OCI-LY1 (cell line): ENCODE measurements at regions not wholly inside any gene's neighbourhood (a gene's known extent, or its start where the extent isn't known, plus 50 kb on each side); places are given as distances from the start of the nearest gene placed in this dataset.

Experiments
- H2AFZ ChIP-seq: fragments of 200-600 bp; sonication (generic), shearing (Covaris generic); 2 replicates; pipeline ENCODE4 v1.6.0; 2014; ENCODE audit warnings: antibody characterized with exemption, mild to moderate bottlenecking, low read length
- H3F3A ChIP-seq: fragments of 200-600 bp; sonication (generic), shearing (Covaris generic); 2 replicates; pipeline ENCODE4 v1.6.0; 2014; ENCODE audit warnings: mild to moderate bottlenecking, antibody characterized with exemption, low read length, moderate library complexity; ENCODE audit not compliant: insufficient read depth
- H3K27ac ChIP-seq: fragments of 200-600 bp; sonication (generic); 2 replicates; pipeline ENCODE4 v1.5.1; 2014; ENCODE audit warnings: low read length, mixed run types, mild to moderate bottlenecking, low read depth; ENCODE audit not compliant: poor library complexity, severe bottlenecking
- H3K27me3 ChIP-seq: fragments of 200-600 bp; sonication (generic); 2 replicates; pipeline ENCODE4 v1.6.0; 2014; ENCODE audit warnings: antibody characterized with exemption, mild to moderate bottlenecking, low read length, moderate library complexity; ENCODE audit not compliant: insufficient read depth
- H3K36me3 ChIP-seq: fragments of 200-600 bp; sonication (generic); 2 replicates; pipeline ENCODE4 v1.6.1; 2014; ENCODE audit warnings: mild to moderate bottlenecking, antibody characterized with exemption, low read length, moderate library complexity, mixed read lengths; ENCODE audit not compliant: insufficient read depth
- H3K4me1 ChIP-seq: fragments of 200-600 bp; sonication (generic); 2 replicates; pipeline ENCODE4 v1.5.1; 2014; ENCODE audit warnings: mild to moderate bottlenecking, low read length, moderate library complexity; ENCODE audit not compliant: insufficient read depth, severe bottlenecking
- H3K4me2 ChIP-seq: fragments of 200-600 bp; sonication (generic), shearing (Covaris generic); 2 replicates; pipeline ENCODE4 v1.6.1; 2014; ENCODE audit warnings: low read length
- H3K4me3 ChIP-seq: fragments of 200-600 bp; sonication (generic); 2 replicates; pipeline ENCODE4 v1.5.1; 2014; ENCODE audit warnings: low read length, low read depth, mild to moderate bottlenecking, mixed read lengths; ENCODE audit not compliant: poor library complexity, severe bottlenecking
- H3K79me2 ChIP-seq: fragments of 200-600 bp; shearing (Covaris generic); 2 replicates; pipeline ENCODE4 v1.6.1; 2016; ENCODE audit warnings: mixed run types, low read length, mixed read lengths; ENCODE audit not compliant: insufficient read depth
- H3K9ac ChIP-seq: fragments of 200-600 bp; sonication (generic), shearing (Covaris generic); 2 replicates; pipeline ENCODE4 v1.6.1; 2014; ENCODE audit warnings: mild to moderate bottlenecking, low read length, mixed read lengths
- H3K9me2 ChIP-seq: fragments of 200-600 bp; sonication (generic), shearing (Covaris generic); 2 replicates; pipeline ENCODE4 v1.6.1; 2014; ENCODE audit warnings: low read depth, mild to moderate bottlenecking, low read length, mixed read lengths
- H3K9me3 ChIP-seq: fragments of 200-600 bp; shearing (Covaris generic); 2 replicates; pipeline ENCODE4 v1.6.1; 2014; ENCODE audit warnings: low read length, mixed read lengths
- H4K20me1 ChIP-seq: fragments of 200-600 bp; sonication (generic), shearing (Covaris generic); 2 replicates; pipeline ENCODE4 v1.6.0; 2016; ENCODE audit warnings: mild to moderate bottlenecking, low read length; ENCODE audit not compliant: insufficient read depth
- EZH2 ChIP-seq: fragments of 200-600 bp; sonication (generic), shearing (Covaris generic); IDR thresholded peaks from 2 replicates; pipeline ENCODE4 v1.8.0; 2017; ENCODE audit warnings: borderline replicate concordance, mixed run types, mild to moderate bottlenecking, antibody characterized with exemption, low read length, moderate library complexity, mixed read lengths
- TF ChIP-seq, protein P1 (sequence below): fragments of 200-600 bp; sonication (generic), shearing (Covaris generic); IDR thresholded peaks from 2 replicates; pipeline ENCODE4 v1.5.1; 2017; ENCODE audit warnings: mild to moderate bottlenecking, antibody characterized with exemption, low read length, moderate library complexity, mixed read lengths

DNA sequence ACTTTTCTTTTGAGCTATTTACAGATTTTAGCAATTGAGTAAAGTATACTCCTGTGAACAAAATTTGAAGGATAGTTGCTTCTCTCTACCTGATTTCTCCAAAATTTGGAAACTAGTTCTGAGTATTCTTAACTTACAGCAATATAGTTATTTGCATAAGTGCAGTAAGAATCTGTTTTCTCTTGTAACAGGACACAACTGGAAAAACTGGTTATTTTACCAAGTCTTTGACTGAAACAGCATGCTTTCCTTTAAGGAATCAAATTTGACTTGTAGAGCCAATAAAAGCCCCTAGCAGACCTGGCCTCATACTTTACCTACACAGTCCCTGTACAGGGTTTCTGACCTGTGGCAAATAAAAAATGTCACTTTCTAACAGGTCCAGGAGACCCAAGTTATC is 301.9 kb upstream of the POU5F2 start:
- Histone ChIP-seq H3K27me3 (no peaks in the 10 kb centered on the region), H3K4me1 (no peaks in the 10 kb centered on the region), H4K20me1 (no peaks in the 10 kb centered on the region), H3K9me2 (no peaks in the 10 kb centered on the region), H3K9ac (no peak overlapping the region), H3K27ac (no peak overlapping the region), H3F3A (no peaks in the 10 kb centered on the region), H2AFZ (no peak overlapping the region), H3K36me3 (peaks cover 14% of the 10 kb centered on the region), H3K9me3 (no peaks in the 10 kb centered on the region), H3K4me2 (no peak overlapping the region), H3K4me3 (no peak overlapping the region), H3K79me2 (no peaks in the 10 kb centered on the region)
- TF ChIP-seq EZH2, result no peak
- TF ChIP-seq, protein P1, sequence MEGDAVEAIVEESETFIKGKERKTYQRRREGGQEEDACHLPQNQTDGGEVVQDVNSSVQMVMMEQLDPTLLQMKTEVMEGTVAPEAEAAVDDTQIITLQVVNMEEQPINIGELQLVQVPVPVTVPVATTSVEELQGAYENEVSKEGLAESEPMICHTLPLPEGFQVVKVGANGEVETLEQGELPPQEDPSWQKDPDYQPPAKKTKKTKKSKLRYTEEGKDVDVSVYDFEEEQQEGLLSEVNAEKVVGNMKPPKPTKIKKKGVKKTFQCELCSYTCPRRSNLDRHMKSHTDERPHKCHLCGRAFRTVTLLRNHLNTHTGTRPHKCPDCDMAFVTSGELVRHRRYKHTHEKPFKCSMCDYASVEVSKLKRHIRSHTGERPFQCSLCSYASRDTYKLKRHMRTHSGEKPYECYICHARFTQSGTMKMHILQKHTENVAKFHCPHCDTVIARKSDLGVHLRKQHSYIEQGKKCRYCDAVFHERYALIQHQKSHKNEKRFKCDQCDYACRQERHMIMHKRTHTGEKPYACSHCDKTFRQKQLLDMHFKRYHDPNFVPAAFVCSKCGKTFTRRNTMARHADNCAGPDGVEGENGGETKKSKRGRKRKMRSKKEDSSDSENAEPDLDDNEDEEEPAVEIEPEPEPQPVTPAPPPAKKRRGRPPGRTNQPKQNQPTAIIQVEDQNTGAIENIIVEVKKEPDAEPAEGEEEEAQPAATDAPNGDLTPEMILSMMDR, result no peak

DNA sequence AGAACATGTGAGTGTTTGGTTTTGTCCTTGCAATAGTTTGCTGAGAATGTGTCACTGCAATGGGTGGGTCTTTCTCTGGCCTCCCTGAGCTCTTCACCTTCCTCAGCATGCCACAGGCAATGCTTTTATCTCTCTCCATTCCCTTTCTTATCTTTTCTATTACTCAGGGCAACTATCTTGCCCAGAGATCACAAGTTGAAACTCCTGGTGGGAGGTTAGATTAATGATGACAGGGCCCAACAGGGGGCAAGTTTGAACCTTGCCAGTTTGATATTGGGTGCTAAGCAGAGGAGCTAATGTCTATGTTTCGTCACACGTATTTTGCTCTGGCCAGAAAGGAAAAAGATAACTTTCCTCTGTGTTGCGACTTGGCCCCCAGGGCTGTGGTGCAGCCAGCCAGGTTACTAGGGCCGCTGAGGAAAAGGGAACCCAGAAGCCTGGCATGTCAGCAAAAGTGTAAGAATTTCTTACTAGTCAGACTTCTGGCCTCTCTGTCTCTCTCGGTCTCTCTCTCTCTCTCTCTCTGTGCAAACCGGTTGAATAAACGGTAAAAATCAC is 299.3 kb upstream of the POU5F2 start:
- no peaks in the 10 kb centered on the region for H3F3A ChIP-seq
- no peaks in the 10 kb centered on the region for H3K9me2 ChIP-seq
- no peak overlapping the region for H3K4me2 ChIP-seq
- TF ChIP-seq, protein P1, result no peak
- TF ChIP-seq EZH2, result no peak
- no peak overlapping the region for H2AFZ ChIP-seq
- no peak overlapping the region for H3K27ac ChIP-seq
- no peaks in the 10 kb centered on the region for H3K4me1 ChIP-seq
- H3K9ac ChIP-seq, result no peak overlapping the region
- H3K9me3 ChIP-seq, result no peaks in the 10 kb centered on the region
- H3K79me2 ChIP-seq, result no peaks in the 10 kb centered on the region
- H3K27me3 ChIP-seq, result no peaks in the 10 kb centered on the region
- peaks cover 9% of the 10 kb centered on the region for H3K36me3 ChIP-seq
- H4K20me1 ChIP-seq, result no peaks in the 10 kb centered on the region
- no peak overlapping the region for H3K4me3 ChIP-seq

DNA sequence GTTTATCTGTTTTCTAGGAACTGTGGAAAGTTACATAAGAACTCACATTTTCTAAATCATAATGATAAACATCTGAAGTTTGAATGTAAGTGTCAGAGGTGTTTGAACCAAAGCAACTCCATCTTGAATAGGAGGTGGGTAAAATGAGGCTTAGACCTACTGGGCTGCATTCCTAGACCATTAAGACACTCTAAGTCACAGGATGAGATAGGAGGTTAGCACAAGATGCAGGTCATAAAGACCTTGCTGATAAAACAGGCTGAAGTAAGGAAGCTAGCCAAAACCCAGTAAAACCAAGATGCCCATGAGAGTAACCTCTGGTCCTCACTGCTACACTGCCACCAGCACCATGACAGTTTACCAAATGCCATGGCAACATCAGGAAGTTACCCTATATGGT is 297.7 kb upstream of the POU5F2 start:
- H3F3A ChIP-seq, result no peaks in the 10 kb centered on the region
- no peaks in the 10 kb centered on the region for H3K27me3 ChIP-seq
- no peaks in the 10 kb centered on the region for H3K4me1 ChIP-seq
- no peak overlapping the region for H3K9ac ChIP-seq
- no peaks in the 10 kb centered on the region for H3K79me2 ChIP-seq
- no peaks in the 10 kb centered on the region for H4K20me1 ChIP-seq
- H3K9me2 ChIP-seq, result no peaks in the 10 kb centered on the region
- TF ChIP-seq, protein P1, result no peak
- H3K36me3 ChIP-seq, result peaks cover 3% of the 10 kb centered on the region
- no peak overlapping the region for H3K27ac ChIP-seq
- no peak overlapping the region for H3K4me3 ChIP-seq
- no peaks in the 10 kb centered on the region for H3K9me3 ChIP-seq
- no peak overlapping the region for H3K4me2 ChIP-seq
- H2AFZ ChIP-seq, result no peak overlapping the region
